Femur (tissue), 1 donor: ENCODE measurements at regions not wholly inside any gene's neighbourhood (a gene's known extent, or its start where the extent isn't known, plus 50 kb on each side); places are given as distances from the start of the nearest gene placed in this dataset.
"Not testable (repeated sequence)": the region's sequence is repeated elsewhere in the genome, so short reads cannot be mapped to it uniquely, and the experiment has no call there.

Experiments
- DNase-seq: peaks from one replicate; pipeline ENCODE4 v3.0.0-alpha.2; 2017

GRCh38 chr4:13765539-13765938 lies 138.0 kb upstream of the BOD1L1 start:
- no peak for DNase-seq

GRCh38 chr4:13766761-13767540 lies 139.4 kb upstream of the BOD1L1 start:
- DNase-seq, result peak; percentile 20

- no peak for DNase-seq
Observed at GRCh38 chr4:13777341-13777740, 149.8 kb upstream of the BOD1L1 start.

GRCh38 chr4:13778367-13778766 lies 150.8 kb upstream of the BOD1L1 start:
- no peak for DNase-seq

GRCh38 chr4:13782231-13782630 lies 154.7 kb upstream of the BOD1L1 start:
- no peak for DNase-seq

GRCh38 chr4:13783800-13784411 lies 156.4 kb upstream of the BOD1L1 start:
- DNase-seq, result no peak

- DNase-seq, result no peak
Observed at GRCh38 chr4:13793020-13793710, 165.6 kb upstream of the BOD1L1 start.

- DNase-seq, result no peak
Observed at GRCh38 chr4:13794819-13795565, 167.5 kb upstream of the BOD1L1 start.

- no peak for DNase-seq
Observed at GRCh38 chr4:13797061-13797460, 169.5 kb upstream of the BOD1L1 start.

GRCh38 chr4:13815231-13815630 lies 187.7 kb upstream of the BOD1L1 start:
- DNase-seq, result no peak

- no peak for DNase-seq
Observed at GRCh38 chr4:13816472-13816871, 188.9 kb upstream of the BOD1L1 start.

- DNase-seq, result no peak
Observed at GRCh38 chr4:13821522-13821921, 194.0 kb upstream of the BOD1L1 start.

GRCh38 chr4:13825822-13826221 lies 198.3 kb upstream of the BOD1L1 start:
- not testable (repeated sequence) for DNase-seq

GRCh38 chr4:13829457-13829856 lies 201.9 kb upstream of the BOD1L1 start:
- DNase-seq, result no peak

- DNase-seq, result no peak
Observed at GRCh38 chr4:13830449-13830848, 202.9 kb upstream of the BOD1L1 start.

GRCh38 chr4:13833171-13833804 lies 205.8 kb upstream of the BOD1L1 start:
- no peak for DNase-seq

GRCh38 chr4:13836946-13837912 lies 209.7 kb upstream of the BOD1L1 start:
- DNase-seq, result no peak

GRCh38 chr4:13840502-13841190 lies 213.1 kb upstream of the BOD1L1 start:
- DNase-seq, result no peak

- DNase-seq, result no peak
Observed at GRCh38 chr4:13844740-13845139, 217.2 kb upstream of the BOD1L1 start.

- DNase-seq, result no peak
Observed at GRCh38 chr4:13849778-13850177, 222.3 kb upstream of the BOD1L1 start.
